PC-3 (cell line): ENCODE measurements at regions not wholly inside any gene's neighbourhood (a gene's known extent, or its start where the extent isn't known, plus 50 kb on each side); places are given as distances from the start of the nearest gene placed in this dataset.

Experiments used
- CTCF ChIP-seq: fragments of 300-600 bp; sonication (generic); conservative IDR thresholded peaks from 2 replicates; pipeline ENCODE4 v1.5.1; 2017; ENCODE audit warnings: antibody characterized with exemption, low read depth, mild to moderate bottlenecking, low read length
- EZH2 ChIP-seq: fragments of 300-600 bp; sonication (generic); IDR thresholded peaks from one replicate; pipeline ENCODE4 v1.6.1; 2017; ENCODE audit warnings: antibody characterized with exemption, mild to moderate bottlenecking, low read length; ENCODE audit not compliant: unreplicated experiment
- EZH2phosphoT487 ChIP-seq: fragments of 300-600 bp; sonication (generic); IDR thresholded peaks from 2 replicates; pipeline ENCODE4 v1.6.1; 2018; ENCODE audit warnings: mild to moderate bottlenecking, antibody characterized with exemption, low read length, borderline replicate concordance

DNA sequence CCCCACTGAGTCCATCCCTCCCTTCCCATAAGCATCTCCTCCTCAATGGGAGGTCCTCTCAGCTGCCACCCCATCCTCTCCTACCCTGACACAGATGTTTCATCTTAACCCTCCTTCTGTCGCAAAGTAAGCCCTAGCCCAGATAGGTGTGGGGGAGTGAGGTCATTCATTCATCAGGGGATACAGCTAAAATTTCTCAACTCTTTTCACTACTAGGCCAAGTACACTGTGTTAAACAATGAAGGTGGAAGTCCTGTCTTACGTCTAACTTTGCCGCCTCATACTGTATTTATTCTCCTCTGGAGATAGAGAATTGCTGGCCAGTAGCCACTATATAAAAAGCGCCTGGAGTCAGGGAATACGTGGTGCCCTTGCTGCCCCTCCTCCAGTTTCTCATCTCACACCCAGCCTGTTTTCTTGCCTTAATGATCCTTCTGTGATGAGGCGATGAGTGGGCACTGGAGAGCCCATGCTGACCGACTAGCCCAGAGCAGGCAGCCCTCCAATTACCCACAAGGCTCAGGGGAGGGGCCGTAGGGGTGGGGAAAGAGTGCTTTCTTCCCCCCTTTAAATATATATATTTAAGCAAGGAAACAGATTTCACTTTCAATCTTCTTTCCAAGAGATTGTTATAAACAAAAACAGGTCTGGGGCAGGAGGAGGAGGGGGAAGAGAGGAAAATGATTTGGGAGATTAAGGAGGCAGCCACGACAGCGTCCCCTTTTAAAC is 149.5 kb downstream of the PJA1 start:
- no peak for TF ChIP-seq CTCF
- TF ChIP-seq EZH2, result no peak
- TF ChIP-seq EZH2phosphoT487, result no peak
